ENCODE measurements at regions not wholly inside any gene's neighbourhood (a gene's known extent, or its start where the extent isn't known, plus 50 kb on each side); places are given as distances from the start of the nearest gene placed in this dataset.

DNA sequence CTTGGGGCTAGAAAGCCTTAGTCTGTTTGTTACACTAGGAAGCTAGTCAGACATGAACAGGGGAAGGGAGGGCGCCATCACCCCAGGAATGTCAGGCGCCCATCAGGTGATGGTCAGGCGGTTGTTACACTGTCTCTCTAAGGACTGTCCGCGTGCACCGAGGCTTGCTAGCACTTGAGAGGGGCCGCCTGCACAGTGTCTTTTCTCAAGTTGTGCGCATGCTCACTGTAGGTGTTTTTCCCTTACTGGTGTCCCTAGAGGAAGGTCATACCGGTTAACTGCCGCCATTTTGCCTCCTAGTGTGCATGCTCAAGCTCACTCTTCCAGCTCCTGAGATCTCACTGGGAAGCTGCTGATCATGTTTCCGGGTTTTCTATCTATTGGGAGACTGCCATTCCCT lies 855.0 kb upstream of the TMEM132C start:
- no peak overlapping the region for H3K27ac ChIP-seq
- no peak for TF ChIP-seq ZFX (IDR thresholded peaks at IDR 0.05)

DNA sequence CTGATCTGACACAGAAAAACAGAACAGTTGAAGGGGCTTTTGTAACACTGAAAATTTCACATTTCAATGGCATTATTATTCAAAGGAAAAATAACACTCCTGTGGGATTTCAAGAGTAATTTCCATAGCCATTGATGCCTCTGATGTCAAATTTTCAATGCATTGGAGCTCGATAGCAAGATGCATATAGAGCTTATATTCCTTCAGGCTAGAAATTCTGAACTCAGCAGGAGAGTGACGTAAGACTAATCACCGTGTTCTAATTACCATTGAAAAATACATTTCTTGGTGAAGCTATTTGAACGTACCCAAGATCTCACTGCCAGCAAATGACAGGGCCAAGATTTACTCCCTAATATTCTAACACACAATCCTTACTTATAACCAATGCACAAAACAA lies 854.1 kb upstream of the TMEM132C start:
- H3K27ac ChIP-seq: no peak overlapping the region

DNA sequence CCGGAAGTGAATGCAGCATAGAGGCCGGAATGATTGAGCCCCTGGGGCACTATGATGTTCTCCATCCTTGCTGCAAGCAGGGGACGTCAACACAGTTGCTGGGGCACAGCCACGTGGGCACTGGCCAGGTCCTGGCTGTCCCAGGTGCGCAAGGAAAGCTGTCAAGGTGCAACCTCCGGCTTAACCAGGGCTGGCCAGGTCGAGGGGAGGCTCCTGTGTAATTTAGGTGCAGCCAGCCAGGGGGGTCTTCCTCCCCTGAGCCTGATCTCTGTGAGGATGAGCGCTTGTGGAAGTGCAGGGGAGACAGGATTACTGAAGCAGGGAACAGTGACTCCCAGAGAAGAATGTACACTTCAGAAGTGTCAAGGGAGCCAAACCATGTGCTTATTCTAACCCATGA lies 852.8 kb upstream of the TMEM132C start:
- TF ChIP-seq, protein P1, sequence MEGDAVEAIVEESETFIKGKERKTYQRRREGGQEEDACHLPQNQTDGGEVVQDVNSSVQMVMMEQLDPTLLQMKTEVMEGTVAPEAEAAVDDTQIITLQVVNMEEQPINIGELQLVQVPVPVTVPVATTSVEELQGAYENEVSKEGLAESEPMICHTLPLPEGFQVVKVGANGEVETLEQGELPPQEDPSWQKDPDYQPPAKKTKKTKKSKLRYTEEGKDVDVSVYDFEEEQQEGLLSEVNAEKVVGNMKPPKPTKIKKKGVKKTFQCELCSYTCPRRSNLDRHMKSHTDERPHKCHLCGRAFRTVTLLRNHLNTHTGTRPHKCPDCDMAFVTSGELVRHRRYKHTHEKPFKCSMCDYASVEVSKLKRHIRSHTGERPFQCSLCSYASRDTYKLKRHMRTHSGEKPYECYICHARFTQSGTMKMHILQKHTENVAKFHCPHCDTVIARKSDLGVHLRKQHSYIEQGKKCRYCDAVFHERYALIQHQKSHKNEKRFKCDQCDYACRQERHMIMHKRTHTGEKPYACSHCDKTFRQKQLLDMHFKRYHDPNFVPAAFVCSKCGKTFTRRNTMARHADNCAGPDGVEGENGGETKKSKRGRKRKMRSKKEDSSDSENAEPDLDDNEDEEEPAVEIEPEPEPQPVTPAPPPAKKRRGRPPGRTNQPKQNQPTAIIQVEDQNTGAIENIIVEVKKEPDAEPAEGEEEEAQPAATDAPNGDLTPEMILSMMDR (conservative IDR thresholded peaks at IDR 0.05): no peak
- no peak overlapping the region for H3K27ac ChIP-seq

More for the DNA sequence above, 854.1 kb upstream of the TMEM132C start:
- TF ChIP-seq, protein P1 (conservative IDR thresholded peaks at IDR 0.05): no peak
- no peak for TF ChIP-seq ZFX (IDR thresholded peaks at IDR 0.05)

DNA sequence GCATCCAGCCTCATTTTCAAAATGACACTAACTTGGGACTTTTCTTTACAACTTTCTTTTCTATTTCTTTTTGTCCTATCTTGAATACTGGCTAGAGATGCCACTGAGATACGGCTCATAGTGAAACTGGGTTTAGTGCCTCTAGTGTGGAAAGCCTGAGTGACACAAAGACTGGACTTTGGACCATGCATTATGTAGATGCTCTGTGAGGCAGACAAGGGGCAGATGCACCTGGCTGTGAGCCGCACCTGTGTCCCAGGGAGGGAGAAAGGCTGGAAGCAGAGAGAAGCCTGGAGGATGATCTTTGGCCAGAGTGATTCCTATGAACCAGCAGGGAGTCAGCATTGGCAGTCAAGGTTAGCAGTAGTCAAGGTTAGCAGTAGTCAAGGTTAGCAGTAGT lies 852.3 kb upstream of the TMEM132C start:
- H3K27ac ChIP-seq: no peak overlapping the region
- TF ChIP-seq, protein P1 (conservative IDR thresholded peaks at IDR 0.05): no peak
- no peak for TF ChIP-seq ZFX (IDR thresholded peaks at IDR 0.05)

DNA sequence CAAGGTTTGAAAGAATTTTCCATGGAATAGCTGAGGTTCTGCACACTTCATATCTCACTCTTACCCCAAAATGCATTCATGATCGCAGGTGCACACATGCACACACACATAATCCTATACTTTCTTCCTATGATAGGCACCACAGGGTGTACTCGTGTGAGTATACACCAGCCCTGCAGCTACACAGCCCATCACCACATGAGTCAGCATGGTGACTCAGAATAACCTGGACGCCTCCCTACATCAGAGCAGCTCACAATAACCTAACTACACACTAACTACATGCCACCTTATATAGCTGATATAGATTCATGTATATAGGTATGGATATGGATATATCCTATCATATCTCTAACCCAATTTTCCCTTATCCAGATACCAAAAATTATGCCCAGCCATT lies 850.2 kb upstream of the TMEM132C start:
- TF ChIP-seq, protein P1 (conservative IDR thresholded peaks at IDR 0.05): no peak
- no peak for TF ChIP-seq ZFX (IDR thresholded peaks at IDR 0.05)
- no peak overlapping the region for H3K27ac ChIP-seq

DNA sequence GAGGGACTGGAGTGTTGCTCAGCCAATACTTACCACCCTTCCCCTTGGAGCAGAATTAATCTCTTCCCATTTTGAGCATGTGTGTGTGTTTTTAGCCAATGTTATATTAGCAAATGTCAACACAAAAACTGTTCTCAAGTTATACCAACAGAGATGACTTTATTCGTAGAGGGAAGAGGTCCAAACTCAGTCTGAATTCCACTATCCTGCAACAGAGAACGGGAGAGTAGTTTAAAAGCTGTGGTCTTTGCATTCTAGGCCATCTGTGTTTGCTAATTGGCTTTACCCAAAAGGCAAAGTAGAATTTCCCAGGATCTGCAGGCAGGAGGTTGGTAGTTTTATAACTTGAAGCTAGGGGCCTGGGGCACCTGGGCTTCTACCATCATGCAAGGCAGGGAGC lies 847.9 kb upstream of the TMEM132C start:
- H3K27ac ChIP-seq: no peak overlapping the region

DNA sequence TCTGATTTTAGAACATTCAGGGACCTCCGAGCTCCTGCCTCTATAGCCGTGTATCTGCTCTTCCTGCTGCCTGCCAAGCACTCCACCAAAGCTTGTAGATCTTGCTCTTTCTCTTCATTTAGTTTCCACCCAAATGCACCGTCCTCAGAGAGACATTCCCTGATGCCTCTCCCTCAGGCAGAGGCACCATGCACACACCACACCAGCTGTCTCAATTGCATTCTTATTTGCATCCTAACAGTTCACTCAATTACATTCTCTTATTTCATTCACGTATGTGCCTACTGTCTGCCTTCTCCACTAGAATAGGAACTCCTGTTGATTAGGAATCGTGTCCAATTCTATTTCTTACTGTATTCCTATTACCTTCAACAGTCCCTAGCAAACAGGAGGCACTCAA lies 845.4 kb upstream of the TMEM132C start:
- no peak for TF ChIP-seq ZFX (IDR thresholded peaks at IDR 0.05)
- TF ChIP-seq, protein P1 (conservative IDR thresholded peaks at IDR 0.05): no peak
- no peak overlapping the region for H3K27ac ChIP-seq

More for the DNA sequence above, 847.9 kb upstream of the TMEM132C start:
- TF ChIP-seq, protein P1 (conservative IDR thresholded peaks at IDR 0.05): no peak
- no peak for TF ChIP-seq ZFX (IDR thresholded peaks at IDR 0.05)

DNA sequence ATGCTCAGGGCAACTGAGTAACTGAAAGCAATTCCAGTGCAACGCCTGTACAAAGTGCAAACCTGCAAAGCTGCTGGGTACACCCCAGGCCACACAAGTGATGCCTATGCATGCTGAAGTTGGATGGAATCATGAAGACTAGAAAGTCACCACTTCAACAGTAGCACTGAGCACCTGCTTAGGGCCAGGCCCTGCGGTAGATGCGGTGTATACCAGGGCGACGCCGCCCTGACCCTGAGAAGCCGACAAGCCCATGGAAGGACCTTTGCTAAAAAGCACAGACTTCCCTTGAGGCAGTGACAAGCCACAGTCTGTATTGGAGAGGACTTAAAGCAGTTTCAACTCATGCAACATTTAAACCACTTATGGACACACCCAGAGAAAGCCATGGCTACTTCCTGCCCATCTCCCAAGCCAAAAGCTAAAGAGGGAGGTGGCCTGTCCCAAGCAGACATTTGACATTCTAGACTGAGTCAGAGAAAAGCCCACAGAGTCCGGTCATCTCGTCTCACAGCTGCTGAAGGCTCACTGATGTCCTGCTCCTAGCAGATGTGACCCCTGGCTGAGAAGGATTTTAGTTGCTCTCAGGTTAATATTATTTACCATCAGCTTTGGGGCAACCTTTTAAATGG lies 843.9 kb upstream of the TMEM132C start:
- TF ChIP-seq, protein P1 (conservative IDR thresholded peaks at IDR 0.05): no peak
- no peak for TF ChIP-seq ZFX (IDR thresholded peaks at IDR 0.05)
- H3K27ac ChIP-seq: no peak overlapping the region
